Nucleus accumbens (tissue), 56 donors: ENCODE measurements at regions not wholly inside any gene's neighbourhood (a gene's known extent, or its start where the extent isn't known, plus 50 kb on each side); places are given as distances from the start of the nearest gene placed in this dataset.
"Not testable (repeated sequence)": the region's sequence is repeated elsewhere in the genome, so short reads cannot be mapped to it uniquely, and the experiment has no call there.

Experiments
- DNase-seq, 56 donors: peaks; one replicate each; lab custom pipeline; 2025; lab: John Stamatoyannopoulos, UW

DNA sequence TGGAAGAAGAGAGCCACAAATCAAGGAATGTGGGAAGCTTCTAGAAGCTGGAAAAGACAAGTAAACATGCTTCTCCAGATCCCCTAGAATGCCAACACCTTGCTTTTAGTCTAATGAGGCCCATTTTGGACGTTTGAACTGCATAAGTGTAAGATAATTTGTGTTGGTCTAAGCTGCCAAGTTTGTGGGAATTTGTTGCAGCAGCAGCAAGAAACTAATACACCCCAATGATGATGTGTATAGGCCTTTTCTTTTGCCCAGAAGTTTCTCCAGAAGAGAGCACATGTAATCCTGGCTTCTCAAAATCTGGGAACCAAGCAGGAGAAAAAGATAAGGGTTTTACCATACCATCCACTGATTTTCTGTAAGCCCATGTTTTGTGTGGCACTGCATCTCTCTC, 96.1 kb upstream of the DPT start:
- DNase-seq: no peak

DNA sequence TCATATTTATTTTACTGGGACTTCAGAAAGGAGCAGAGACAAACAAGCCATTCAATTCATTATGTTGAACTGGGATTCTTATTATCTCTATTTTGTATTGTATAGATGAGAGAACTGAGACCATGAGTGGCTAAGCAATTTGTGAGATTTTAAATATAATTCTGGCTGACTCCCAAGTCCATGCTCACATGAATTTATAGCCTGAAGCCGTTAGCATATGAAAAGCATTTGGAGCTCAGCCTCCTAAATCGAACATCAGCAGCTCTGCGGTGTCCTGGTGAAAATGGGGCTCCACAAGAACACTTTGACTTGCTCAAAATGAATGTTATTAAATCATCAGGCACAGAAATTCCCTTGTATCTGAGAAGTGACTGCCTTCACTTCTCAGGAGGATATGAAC, 96.8 kb upstream of the DPT start:
- DNase-seq: no peak

DNA sequence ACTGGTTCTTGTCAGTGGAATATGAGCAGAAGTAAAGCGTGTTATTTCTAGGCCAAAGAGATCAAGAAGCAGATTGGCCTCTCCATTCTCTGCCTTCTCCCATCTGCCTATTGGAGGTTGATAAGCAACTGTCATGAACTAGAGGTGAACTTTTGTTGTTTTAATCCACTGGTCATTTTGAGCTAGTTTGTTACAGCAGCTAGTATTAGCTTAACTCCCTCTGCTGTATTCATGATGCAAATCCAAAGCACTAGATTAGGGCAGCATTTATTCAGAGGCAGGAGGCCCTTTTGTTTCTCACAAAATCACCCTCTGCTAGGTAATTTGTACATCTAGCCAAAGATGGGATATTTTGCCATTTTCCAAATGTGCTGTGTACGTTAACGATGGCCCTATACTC, 97.3 kb upstream of the DPT start:
- no peak for DNase-seq

DNA sequence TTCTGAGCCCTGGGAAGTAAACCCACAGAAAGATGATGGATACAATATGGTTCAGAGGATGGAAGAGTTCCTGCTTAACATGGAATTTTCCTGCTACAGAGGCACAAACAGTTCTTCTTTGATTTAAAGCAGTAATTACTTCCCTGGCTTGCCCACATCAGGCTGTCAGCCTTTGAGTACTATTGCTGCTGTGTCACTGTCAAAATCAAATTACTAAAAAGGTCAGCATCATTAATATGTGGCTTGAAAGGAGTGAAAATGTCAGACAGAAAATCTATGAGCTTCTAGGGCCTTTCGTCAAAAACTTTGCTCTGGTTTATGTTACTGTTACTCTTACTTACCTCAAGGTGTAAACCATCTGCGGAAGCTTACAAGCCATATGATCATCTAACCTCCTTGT, 98.6 kb upstream of the DPT start:
- DNase-seq: no peak

DNA sequence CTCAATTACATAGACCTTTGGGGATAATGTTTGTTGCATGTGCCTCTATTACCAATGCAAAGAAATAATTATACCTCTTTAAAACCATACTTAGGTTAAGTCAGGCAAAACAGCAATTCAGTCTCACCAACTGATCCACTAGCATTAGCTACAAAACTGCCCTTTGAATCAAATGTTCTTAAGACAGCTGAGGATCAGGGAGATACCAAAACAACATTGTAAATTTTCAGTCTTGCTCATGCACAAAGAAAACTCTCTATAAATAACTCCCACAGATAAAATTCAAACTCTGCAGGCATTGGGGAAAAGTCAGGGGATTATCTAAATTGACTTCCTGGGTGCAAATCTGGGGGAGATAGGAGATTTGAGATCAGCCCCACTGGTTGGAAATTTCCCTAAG, 100.9 kb upstream of the DPT start:
- DNase-seq: no peak

DNA sequence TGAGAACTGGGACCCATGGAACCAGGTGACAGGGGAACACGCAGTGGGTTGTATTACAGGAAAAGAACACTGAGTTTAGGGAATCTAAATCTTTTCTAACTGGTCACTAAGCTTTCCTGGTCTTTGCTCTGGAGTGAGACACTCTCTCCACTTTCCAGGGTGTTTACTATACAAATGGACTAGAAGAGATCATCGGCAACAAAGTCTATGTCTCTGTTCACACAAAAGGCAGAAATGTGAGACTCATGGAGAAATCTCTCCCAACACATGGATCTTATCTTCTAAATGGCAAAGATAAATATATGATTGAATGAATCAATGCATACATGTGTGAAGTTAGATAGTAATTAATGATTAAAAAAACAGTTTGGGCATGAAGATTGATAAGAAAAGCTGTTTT, 101.6 kb upstream of the DPT start:
- DNase-seq: no peak

DNA sequence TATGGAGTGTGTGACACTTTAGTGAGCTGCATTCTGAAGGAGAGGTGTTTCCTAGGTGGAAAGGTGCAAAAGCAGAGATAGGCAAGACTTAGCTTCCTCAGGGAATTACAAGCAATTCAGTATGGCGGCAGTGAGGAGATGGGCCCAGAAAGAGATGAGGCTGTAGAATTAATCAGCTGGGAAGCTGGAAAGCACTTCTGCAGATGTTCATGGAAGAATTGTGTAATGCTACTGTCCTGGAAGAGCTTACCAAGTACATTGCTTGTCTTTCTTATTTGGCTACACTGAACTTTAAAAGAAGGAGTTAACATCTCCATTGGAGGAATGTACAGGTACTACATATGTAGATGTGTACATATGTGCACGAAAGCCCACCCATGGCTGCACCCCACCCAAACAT, 103.7 kb upstream of the DPT start:
- DNase-seq: no peak

DNA sequence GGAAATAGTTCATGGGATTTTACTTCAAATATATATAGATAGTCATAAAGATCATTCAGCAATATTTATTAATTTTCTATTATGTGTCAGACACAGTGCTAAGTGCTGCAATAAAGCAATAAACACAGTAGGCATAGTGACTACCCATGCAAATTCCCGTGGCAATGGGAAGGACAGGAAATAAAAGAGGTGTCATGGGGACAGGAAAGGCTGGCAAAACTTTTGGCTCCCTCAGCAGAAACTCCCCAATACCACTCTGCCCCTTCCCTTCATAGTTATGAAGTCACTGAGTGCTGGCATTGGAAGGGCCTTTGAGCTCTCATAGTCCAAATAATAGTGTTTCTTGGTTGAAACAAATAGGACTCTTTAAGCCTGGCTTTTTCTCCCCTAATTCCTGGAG, 104.4 kb upstream of the DPT start:
- DNase-seq: no peak

DNA sequence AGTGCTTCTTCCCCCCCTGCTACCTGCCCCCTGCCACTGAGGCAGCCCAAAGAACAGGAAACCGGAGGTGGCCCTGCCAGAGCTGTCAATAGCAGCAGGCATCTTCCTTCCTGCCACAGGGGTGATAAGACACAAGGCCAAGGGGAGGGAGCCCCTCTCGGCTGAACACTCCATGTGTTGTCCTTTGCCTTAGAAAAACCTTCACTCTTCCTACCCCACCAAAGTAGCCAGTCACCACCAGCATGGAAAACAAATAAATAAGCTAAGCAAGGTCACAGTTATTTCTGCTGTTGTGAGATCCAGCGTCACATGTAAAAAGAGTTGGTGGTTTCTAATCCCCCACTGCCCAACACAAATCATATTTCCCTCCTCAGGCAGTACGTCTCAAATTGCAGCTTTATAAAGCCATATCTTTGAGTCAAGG, 104.8 kb upstream of the DPT start:
- DNase-seq: no peak

DNA sequence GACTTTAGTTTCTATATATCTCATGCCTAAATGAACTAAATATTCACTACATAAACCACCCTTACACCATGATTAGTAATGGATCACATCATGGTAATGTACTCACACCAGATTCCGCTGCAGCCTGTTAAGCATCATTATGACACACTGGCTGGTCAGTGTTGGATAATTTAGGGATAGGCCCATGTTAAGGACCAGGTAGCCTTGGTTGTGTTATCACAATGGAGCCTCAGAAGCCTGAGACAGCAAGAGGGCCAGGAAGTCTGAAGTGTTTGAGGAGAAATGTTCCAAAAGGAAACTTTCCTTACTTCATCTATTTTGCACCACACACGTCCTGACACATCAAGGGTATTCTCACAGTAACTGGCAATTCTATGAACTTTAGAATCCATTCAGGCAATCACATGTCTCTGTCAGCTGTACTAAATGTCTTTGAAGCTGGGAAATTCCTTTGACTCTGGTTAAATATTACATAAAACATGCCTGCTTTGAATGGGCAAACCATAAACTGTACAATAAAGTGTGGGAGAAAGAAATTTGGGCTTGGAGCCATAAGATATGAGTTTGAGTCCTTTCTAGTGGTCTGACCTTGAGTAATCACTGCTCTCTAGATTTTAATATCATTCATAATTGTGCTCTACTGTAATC, 105.3 kb upstream of the DPT start:
- DNase-seq: no peak

DNA sequence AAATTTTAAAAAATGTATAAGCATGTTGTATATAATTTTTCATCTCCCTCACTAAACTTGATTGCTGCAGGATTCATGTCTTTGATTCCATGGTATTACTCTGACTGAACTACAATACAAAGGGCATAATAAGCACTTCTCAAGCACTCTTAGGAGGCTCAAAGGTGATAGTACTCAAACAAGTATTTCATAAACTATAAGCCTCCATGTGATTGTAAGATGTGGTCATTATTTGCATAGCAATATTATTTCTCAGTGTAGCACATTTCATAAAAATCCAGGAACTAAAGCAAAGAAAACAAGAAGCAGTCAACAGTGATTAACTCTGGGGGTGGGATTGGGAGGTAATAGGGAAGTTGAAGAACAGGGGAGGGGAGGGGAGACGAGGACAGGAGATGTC, 106.2 kb upstream of the DPT start:
- DNase-seq: no peak

DNA sequence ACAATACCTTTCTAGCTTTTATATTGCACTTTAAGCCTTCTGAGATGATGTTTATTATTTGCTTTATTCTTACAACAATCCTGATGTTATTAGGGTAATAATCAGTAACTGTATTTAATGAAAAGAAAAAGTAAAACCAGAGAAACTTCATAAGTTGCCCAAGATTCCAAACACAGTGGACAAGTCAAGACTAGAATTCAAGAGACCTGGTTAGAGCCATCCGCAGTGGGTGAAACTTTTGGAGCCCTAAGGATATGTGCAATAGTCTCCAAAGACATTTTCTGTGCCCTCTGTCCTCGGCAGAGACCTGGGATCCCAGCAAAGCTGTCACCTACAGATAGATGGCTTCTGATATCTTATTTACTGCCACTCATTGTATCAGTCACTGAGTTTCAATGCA, 106.8 kb upstream of the DPT start:
- DNase-seq: no peak

DNA sequence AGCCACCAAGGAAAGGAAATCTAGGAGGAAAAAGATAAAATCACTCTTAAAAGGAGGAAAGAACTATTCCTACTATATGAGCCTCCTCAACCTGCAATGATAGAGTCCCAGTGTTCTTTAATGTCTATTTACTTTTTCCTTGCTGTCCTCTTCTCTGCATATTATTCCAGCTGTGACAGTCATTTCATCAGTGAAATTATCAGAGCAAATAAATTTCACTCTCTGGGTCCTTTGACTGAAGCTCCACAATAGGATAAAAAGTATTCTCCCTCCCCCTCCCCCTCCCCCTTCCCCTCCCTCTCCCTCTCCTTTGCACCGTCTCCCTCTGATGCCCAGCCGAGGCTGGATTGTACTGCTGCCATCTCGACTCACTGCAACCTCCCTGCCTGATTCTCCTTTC, 107.5 kb upstream of the DPT start:
- DNase-seq: no peak

DNA sequence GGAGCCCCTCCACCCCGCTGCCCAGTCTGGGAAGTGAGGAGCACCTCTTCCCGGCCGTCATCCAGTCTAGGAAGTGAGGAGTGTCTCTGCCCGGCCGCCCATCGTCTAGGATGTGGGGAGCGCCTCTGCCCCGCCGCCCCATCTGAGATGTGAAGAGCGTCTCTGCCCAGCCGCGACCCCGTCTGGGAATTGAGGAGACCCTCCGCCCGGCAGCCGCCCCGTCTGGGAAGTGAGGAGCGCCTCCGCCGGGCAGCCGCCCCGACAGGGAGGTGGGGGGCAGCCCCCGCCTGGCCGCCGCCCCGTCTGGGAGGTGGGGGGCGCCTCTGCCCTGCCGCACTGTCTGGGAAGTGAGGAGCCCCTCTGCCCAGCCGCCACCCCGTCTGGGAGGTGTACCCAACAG, 108.2 kb upstream of the DPT start:
- not testable (repeated sequence) for DNase-seq

DNA sequence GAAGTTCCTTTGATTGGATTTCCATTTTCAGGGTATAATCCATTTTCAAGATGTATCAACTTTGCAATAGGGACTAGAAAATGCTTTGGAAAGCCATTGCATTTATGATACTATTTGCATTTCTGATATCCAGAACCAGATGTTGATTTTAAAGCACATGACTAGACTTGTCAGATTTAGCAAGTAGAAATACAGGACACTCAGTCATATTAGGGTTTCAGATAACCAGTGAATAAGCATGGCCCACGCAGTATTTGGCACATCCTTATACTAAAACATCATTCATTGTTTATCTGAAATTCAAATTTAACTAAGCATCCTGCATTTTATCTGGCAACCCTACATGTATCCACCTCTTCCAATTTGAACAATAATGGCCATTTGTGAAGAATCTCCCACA, 113.3 kb upstream of the DPT start:
- no peak for DNase-seq

DNA sequence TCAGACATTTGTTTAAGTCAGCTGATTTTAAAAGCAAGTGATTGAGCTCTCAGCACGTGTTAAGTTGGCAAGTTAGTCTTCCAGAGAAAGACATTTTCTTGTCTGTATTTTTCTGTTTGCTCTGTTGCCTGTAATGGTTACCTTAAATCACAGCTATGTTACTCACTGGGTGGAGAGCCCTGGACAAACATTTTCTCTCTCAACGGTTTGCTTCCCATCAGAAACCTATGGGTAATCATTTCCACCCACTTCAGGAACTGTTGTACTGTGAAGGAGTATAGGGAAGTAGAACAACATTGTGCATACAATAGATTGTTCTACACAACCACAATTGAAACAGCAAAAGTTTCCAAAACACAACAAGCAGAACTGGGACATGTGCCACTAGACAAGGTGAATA, 113.9 kb upstream of the DPT start:
- no peak for DNase-seq

DNA sequence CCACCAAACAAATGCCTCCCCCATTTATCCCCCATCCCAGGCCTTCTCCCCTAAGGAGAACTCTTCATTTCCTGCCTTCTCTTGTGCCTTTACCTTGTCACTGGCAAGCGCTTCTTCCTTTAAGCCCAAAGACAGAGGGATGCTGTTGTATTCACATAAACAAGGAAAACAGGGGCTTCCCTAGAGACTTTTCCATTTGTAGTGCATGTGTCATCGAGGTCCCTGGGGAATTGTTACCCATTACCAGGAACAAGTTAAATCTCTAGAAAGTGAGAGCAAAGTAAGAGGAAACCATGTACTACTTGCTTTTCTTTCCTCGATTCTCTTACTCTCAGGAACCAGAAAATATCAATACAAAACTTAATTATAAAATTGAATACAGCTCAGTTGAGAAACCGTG, 114.4 kb upstream of the DPT start:
- DNase-seq: no peak

DNA sequence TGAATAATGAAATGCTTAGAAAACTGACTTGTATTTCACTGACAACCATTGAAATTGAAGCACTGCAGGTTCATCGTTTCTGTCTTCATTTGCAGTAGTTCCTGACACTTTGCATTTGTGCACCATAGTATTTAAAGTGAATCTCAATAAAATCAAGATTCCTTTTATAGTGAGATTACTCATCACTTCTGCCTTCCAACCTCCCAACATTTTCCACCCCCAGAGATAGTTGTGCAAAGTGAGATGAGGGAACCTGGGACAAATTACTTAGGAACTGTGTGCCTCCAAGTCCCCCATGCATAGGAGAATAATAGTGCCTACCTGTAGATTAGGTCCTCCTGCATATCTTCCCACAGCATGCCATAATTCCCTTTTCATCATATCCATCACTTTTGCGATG, 114.9 kb upstream of the DPT start:
- DNase-seq: peak in 4 of 56 donors; percentile 4 to 23 (median 17)

DNA sequence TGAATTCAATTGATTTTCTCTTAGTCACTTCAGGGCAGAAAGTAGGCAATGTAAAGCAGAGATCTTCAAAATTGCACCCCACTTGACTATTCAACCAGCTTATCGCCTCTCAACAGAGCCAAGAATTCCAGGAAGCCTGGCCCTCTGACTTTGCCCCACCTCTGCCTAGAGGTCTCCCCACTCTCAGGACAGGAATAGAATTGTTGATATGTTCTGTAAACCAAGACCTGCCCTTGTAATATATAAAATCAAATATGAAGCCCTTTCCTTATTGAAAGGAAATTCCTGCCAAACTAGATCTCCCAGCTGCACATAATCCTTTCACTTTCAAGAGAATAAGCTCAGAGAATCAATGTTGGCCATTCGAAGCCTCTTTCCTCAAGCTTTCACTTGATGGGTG, 116.1 kb upstream of the DPT start:
- DNase-seq: no peak

DNA sequence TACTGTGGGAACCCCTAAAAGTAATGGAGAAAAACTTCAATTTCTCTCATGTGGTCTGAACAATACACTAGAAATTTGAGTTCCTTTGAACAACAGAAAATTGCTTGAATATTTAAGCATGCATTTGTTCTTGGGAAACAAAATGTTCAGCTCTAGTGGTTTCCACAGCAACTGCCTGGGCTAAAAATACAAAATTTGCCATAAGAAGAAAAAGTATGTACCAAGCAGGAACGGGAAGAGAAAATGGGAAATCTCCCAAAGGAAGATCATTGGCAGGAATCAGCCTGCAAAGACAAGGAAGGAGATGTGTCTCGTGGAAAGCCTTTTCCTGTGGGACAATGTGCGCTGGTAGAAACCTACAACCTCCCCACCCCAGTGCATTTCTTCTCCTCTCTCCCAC, 119.0 kb upstream of the DPT start:
- DNase-seq: peak in 5 of 56 donors; percentile 8 to 24 (median 12)

DNA sequence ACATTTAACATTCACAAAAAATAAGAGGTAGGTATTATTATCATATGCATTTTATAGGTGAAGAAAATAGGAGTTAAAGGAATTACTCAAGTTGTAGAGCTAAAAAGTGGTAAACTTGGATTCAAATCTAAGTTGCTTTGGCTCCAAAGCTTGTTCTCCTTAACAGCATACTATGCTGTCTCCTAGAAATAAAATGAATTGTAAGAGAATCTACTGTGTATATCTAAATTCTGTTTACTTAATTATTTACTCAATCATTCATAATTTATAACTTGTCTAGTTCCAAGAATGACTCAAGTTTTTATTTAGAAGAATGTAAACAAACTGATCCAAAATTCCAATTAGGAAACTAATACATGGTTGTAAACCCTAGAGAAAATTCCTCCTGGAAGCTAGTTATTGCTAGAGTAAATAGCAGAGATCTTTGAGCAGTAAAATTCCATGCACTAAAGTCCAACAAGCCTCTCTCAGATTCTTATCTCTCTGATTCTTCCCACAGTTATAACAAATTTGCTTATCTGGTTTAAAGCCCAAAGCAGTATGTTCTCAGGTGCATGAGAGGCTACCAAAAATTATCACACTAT, 132.5 kb upstream of the DPT start:
- no peak for DNase-seq

DNA sequence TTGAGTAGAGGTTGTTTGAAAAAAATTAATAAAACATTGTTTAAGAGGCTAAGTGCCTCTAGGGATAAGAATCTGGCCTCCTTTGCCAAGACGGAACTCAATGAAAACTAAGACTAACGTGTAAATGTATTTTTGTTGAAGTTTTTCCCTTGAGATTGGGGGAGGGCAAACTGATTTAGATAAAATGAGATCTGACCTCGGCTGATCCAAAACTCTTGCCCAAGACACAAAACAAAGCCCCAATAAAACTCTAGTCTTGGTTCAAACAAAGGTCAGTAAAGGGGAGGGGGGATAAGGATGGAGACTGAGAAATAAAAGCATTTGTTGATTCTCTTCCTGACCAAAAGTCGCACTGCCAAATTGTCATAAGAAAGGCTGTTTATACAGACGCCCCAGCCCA, 134.8 kb upstream of the DPT start:
- no peak for DNase-seq

DNA sequence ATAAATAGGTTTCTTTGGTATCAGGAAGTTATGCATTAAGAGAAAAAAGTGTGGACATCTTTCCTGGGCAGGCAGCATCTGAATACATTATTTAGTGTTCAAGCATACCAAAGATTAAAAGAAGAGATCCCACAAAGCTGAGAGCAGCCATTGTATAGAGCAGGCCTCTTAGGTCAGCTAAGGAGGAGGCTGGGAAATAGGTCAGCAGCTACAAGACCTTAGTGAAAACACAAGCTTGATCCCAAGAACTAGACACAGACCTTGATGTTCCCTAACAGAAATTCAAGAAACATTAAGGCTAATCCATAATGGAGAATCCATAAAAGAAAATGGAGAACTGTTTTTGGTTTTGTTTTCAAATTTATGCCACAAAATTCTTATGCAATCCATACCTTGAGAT, 135.3 kb upstream of the DPT start:
- DNase-seq: no peak
